ENCODE measurements at regions not wholly inside any gene's neighbourhood (a gene's known extent, or its start where the extent isn't known, plus 50 kb on each side); places are given as distances from the start of the nearest gene placed in this dataset.

GRCh38 chr5:58322453-58322852, 137.4 kb downstream of the PLK2 start:
- TF ChIP-seq, protein P1, sequence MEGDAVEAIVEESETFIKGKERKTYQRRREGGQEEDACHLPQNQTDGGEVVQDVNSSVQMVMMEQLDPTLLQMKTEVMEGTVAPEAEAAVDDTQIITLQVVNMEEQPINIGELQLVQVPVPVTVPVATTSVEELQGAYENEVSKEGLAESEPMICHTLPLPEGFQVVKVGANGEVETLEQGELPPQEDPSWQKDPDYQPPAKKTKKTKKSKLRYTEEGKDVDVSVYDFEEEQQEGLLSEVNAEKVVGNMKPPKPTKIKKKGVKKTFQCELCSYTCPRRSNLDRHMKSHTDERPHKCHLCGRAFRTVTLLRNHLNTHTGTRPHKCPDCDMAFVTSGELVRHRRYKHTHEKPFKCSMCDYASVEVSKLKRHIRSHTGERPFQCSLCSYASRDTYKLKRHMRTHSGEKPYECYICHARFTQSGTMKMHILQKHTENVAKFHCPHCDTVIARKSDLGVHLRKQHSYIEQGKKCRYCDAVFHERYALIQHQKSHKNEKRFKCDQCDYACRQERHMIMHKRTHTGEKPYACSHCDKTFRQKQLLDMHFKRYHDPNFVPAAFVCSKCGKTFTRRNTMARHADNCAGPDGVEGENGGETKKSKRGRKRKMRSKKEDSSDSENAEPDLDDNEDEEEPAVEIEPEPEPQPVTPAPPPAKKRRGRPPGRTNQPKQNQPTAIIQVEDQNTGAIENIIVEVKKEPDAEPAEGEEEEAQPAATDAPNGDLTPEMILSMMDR (optimal IDR thresholded peaks at IDR 0.05 in 1 of 3, IDR thresholded peaks at IDR 0.05 in 1 of 3, conservative IDR thresholded peaks at IDR 0.05 in 1 of 3; ENCODE audit: extremely low read depth in 1 of 3, insufficient read depth in 2 of 3, low read length in 3 of 3), result no peak
- TF ChIP-seq EZH2 (IDR thresholded peaks at IDR 0.05; ENCODE audit: low read length), result no peak
